ENCODE measurements at regions not wholly inside any gene's neighbourhood (a gene's known extent, or its start where the extent isn't known, plus 50 kb on each side); places are given as distances from the start of the nearest gene placed in this dataset.

DNA sequence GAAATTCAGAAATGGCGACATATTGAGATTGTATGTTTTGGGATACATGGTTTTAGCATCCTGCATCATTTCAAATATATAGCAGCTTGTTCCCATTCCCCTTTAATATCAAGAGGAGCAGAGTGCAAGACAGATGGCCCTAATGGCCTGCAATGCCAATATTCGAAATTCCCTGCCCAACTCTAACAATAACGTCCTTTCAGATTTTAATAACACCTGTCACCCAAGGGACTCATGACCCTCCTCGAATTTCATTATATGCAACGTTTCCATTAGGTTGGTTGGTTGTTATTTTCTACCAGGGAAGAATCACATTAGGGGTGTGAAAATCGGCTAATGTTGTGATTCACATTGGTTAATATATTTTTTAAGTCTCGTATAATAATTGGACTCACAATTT lies 170.0 kb downstream of the TNFSF13B start:
- TF ChIP-seq EP300 (IDR thresholded peaks at IDR 0.05): no peak
- TF ChIP-seq, protein P1, sequence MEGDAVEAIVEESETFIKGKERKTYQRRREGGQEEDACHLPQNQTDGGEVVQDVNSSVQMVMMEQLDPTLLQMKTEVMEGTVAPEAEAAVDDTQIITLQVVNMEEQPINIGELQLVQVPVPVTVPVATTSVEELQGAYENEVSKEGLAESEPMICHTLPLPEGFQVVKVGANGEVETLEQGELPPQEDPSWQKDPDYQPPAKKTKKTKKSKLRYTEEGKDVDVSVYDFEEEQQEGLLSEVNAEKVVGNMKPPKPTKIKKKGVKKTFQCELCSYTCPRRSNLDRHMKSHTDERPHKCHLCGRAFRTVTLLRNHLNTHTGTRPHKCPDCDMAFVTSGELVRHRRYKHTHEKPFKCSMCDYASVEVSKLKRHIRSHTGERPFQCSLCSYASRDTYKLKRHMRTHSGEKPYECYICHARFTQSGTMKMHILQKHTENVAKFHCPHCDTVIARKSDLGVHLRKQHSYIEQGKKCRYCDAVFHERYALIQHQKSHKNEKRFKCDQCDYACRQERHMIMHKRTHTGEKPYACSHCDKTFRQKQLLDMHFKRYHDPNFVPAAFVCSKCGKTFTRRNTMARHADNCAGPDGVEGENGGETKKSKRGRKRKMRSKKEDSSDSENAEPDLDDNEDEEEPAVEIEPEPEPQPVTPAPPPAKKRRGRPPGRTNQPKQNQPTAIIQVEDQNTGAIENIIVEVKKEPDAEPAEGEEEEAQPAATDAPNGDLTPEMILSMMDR (IDR thresholded peaks at IDR 0.05): no peak
- no peak for TF ChIP-seq POLR2A (IDR thresholded peaks at IDR 0.05; ENCODE audit: low read depth)

Measured in esophagus muscularis mucosa (tissue), 4 donors.